ENCODE measurements at regions not wholly inside any gene's neighbourhood (a gene's known extent, or its start where the extent isn't known, plus 50 kb on each side); places are given as distances from the start of the nearest gene placed in this dataset.

DNA sequence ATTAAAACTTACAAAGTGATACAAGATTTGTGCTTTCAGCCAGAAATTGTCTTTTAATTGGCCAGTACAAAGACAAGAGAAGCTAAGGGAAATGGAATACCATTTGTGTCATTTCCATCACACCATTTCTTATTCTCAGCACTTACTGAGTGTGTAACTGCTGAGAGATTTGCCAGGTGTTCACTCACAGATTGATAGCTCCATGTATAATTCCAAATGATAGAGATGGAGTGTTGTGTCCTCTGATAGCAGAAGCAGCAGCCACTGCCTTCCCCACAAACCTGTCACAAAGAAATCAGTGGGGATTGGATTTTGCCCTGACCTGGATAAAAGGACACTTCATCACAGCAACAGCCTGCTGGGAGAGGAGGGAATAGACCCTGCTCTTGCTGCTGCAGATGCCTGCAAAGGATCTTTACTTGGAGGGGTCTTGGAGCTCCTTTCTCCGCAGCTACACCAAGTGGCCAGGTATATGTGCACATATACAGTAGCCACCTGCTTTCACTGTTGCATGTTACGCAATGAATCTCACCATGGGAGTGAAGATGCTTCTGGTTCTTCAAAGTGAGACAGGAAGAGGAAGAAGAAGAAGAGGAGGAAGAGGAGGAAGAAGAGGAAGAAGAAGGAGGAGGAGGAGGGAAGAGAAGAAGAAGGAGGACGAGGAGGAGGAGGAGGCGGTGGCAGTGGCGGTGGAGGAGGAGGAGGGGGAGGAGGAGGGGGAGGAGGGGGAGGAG lies 78.7 kb upstream of the KCNJ15 start:
- Mint-ChIP-seq H3K9me3 (no peaks in the 10 kb centered on the region), H3K4me3 (no peak overlapping the region), H3K27ac (no peak overlapping the region), H3K27me3 (ENCODE audit: insufficient read depth) (peaks cover 2% of the 10 kb centered on the region; the same call in 1 of the 2 replicates), H3K36me3 (ENCODE audit: low read depth) (no peaks in the 10 kb centered on the region), H3K4me1 (ENCODE audit: low read depth) (peaks cover 47% of the 10 kb centered on the region)
- TF ChIP-seq, protein P1, sequence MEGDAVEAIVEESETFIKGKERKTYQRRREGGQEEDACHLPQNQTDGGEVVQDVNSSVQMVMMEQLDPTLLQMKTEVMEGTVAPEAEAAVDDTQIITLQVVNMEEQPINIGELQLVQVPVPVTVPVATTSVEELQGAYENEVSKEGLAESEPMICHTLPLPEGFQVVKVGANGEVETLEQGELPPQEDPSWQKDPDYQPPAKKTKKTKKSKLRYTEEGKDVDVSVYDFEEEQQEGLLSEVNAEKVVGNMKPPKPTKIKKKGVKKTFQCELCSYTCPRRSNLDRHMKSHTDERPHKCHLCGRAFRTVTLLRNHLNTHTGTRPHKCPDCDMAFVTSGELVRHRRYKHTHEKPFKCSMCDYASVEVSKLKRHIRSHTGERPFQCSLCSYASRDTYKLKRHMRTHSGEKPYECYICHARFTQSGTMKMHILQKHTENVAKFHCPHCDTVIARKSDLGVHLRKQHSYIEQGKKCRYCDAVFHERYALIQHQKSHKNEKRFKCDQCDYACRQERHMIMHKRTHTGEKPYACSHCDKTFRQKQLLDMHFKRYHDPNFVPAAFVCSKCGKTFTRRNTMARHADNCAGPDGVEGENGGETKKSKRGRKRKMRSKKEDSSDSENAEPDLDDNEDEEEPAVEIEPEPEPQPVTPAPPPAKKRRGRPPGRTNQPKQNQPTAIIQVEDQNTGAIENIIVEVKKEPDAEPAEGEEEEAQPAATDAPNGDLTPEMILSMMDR (IDR thresholded peaks at IDR 0.05) = no peak
- no peak for DNase-seq

- DNase-seq = no peak
- H3K9me3 Mint-ChIP-seq = no peaks in the 10 kb centered on the region
- TF ChIP-seq, protein P1 (IDR thresholded peaks at IDR 0.05) = no peak
- peaks cover 2% of the 10 kb centered on the region; the same call in 1 of the 2 replicates for H3K27me3 Mint-ChIP-seq (ENCODE audit: insufficient read depth)
- H3K27ac Mint-ChIP-seq = peak overlapping the region; percentile 3; the same call in 1 of the 2 replicates
- H3K36me3 Mint-ChIP-seq (ENCODE audit: low read depth) = no peaks in the 10 kb centered on the region
- no peak overlapping the region for H3K4me3 Mint-ChIP-seq
- H3K4me1 Mint-ChIP-seq (ENCODE audit: low read depth) = peaks cover 40% of the 10 kb centered on the region
Observed at GRCh38 chr21:38178653-38179470, 77.9 kb upstream of the KCNJ15 start.

DNA sequence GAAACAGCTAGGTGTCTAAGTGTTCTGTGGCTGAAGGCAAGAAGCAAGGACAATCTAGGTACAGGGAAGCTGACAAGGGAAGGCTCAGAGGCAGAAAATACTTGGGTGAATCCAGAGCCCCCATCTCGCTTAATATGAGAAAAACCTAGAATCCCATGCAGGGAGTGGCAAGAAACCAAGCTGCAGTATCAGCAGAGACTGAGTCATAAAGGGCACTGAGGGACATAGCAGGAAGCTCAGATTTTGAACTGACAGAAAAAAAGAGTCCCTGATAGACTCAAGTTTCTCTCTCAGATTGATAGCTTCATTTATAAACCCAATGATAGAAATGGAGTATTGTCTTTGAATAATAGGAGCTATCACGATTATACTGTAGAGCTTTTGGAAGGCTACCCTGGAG lies 77.3 kb upstream of the KCNJ15 start:
- Mint-ChIP-seq H3K4me3 (no peak overlapping the region), H3K27ac (peak overlapping the region; percentile 3; the same call in 1 of the 2 replicates), H3K9me3 (no peaks in the 10 kb centered on the region), H3K27me3 (ENCODE audit: insufficient read depth) (peaks cover 2% of the 10 kb centered on the region; the same call in 1 of the 2 replicates), H3K4me1 (ENCODE audit: low read depth) (peaks cover 37% of the 10 kb centered on the region), H3K36me3 (ENCODE audit: low read depth) (no peaks in the 10 kb centered on the region)
- TF ChIP-seq, protein P1 (IDR thresholded peaks at IDR 0.05) = no peak
- no peak for DNase-seq

DNA sequence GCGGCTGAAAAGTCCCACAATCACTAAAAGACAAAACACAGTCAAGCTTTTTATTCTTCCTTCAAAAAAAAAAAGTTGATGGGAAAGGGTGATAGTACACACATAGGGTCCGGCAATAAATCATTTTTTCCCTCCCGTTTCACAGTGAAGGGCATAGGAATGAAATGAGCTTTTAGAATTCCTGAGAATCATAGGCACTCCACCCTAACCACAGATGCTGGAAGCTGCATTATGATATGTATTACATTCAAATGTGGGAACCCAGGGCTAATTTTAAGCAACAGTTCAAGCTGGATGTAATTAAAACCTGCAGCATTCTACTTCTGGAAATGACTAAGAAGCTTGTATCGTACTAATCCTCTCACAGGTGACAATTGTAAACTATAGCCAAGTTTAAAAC lies 75.7 kb upstream of the KCNJ15 start:
- peaks cover 2% of the 10 kb centered on the region; the same call in 1 of the 2 replicates for H3K27me3 Mint-ChIP-seq (ENCODE audit: insufficient read depth)
- no peak overlapping the region for H3K4me3 Mint-ChIP-seq
- TF ChIP-seq, protein P1 (IDR thresholded peaks at IDR 0.05) = no peak
- H3K36me3 Mint-ChIP-seq (ENCODE audit: low read depth) = no peaks in the 10 kb centered on the region
- H3K4me1 Mint-ChIP-seq (ENCODE audit: low read depth) = peaks cover 37% of the 10 kb centered on the region
- peak; percentile 41 for DNase-seq
- no peak overlapping the region for H3K27ac Mint-ChIP-seq
- no peaks in the 10 kb centered on the region for H3K9me3 Mint-ChIP-seq

DNA sequence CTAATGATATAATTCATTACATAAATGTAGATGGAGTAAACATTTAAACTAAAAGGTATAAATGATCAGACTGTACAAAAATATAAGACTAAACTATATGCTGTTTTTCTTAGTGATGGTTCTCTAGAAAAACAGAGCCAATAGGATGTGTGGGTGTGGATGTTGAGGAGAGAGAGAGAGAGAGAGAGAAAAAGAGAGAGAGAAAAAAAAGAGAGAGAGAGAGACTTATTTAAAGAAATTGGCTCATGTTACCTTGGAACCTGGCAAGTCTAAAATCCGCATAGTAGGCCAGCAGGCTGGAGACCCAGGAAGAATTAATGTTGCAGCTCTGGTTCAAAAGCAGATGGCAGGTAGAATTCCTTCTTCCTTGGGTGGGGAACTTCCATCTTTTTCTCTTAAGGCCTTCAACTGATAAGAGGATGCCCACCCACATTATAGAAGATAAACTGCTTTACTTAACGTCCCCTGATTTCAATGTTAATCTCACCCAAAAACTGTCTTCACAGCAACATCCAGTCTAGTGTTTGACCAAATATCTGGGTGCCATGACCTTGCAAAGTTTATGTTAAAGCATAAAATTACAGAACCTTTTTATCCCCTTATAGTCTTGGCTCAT lies 74.3 kb upstream of the KCNJ15 start:
- peaks cover 37% of the 10 kb centered on the region for H3K4me1 Mint-ChIP-seq (ENCODE audit: low read depth)
- peaks cover 4% of the 10 kb centered on the region for H3K27me3 Mint-ChIP-seq (ENCODE audit: insufficient read depth)
- no peaks in the 10 kb centered on the region for H3K36me3 Mint-ChIP-seq (ENCODE audit: low read depth)
- H3K9me3 Mint-ChIP-seq = no peaks in the 10 kb centered on the region
- no peak overlapping the region for H3K4me3 Mint-ChIP-seq
- no peak overlapping the region for H3K27ac Mint-ChIP-seq
- no peak for DNase-seq
- TF ChIP-seq, protein P1 (IDR thresholded peaks at IDR 0.05) = no peak
